ENCODE measurements at regions not wholly inside any gene's neighbourhood (a gene's known extent, or its start where the extent isn't known, plus 50 kb on each side); places are given as distances from the start of the nearest gene placed in this dataset.
A peak's percentile ranks its signal among the peaks of the same experiment; 100 is the strongest.

DNA sequence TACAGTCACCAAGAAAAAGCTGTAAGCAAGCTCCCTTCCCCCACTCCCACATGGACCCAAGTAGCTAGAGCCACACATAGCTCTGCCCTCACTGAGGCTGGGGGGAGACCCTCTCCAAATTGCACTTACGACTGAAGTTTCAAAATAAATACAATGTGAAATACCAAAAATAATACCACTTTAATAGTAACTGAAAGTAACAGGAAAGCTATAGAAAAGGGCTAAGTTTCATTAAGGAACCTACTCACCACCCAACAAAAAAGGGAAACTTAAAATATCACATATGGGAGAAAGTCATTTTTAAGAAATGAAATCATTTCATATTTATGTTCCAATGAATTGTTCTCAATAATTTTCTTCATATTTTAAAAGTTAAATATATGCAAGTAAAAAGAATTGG is 130.4 kb upstream of the UBE2E2 start:
- no peak for DNase-seq (ENCODE audit: low read depth)

DNA sequence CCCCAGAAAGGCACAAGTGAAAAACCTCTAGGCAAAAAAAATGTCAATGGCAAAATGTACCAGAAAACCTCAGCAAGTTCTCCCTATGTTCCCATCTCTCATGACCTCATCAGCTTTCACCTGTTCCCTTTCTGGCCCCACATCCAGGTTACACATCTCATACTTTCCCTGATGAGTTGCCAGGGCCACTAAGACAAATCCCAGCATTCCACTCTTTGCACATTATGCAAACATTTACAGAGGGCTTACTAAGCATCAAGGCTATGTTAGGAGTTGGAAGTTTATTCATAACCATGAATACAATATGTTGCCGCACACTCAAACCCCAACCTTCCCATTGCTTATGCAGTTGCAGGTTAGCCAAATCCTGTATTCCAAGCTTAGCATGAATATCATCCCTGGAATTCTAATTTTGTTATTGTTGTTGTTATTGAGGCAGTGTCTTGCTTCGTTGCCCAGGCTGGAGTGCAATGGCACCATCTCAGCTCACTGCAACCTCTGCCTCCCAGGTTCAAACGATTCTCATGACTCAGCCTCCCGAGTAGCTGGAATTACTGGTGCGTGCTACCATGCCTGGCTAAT is 129.3 kb upstream of the UBE2E2 start:
- DNase-seq (ENCODE audit: low read depth), result no peak
- H3K4me3 ChIP-seq (ENCODE audit: low read length), result no peak overlapping the region
- TF ChIP-seq CTCF (conservative IDR thresholded peaks at IDR 0.05; ENCODE audit: low read depth, low read length), result no peak

More for the DNA sequence above, 130.4 kb upstream of the UBE2E2 start:
- no peak for TF ChIP-seq CTCF (conservative IDR thresholded peaks at IDR 0.05; ENCODE audit: low read depth, low read length)
- no peak overlapping the region for H3K4me3 ChIP-seq (ENCODE audit: low read length)

DNA sequence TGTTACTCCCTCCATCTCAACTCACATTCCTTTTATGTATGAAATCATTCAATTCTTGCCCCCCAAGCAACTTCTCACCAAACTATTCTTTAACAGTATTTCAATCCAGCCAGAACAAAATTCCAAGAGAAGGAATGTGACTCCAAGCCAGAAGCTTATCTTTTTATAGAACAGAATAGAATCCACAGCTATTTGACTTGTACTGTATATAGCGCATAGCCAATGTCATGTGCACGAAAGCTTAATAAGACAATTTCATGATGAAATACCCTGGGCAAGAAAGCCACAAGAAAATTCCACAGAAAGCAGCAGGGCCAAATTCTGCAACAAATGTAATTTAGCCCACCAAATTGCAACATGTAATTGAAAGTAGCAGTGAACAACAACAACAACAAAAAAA is 127.6 kb upstream of the UBE2E2 start:
- peak; percentile 91 for DNase-seq (ENCODE audit: low read depth)
- TF ChIP-seq CTCF (conservative IDR thresholded peaks at IDR 0.05; ENCODE audit: low read depth, low read length), result no peak
- no peak overlapping the region for H3K4me3 ChIP-seq (ENCODE audit: low read length)

- no peak overlapping the region for H3K4me3 ChIP-seq (ENCODE audit: low read length)
- DNase-seq (ENCODE audit: low read depth), result no peak
- TF ChIP-seq CTCF (conservative IDR thresholded peaks at IDR 0.05; ENCODE audit: low read depth, low read length), result no peak
Measured at GRCh38 chr3:23076437-23076836, 126.7 kb upstream of the UBE2E2 start.

GRCh38 chr3:23077126-23077525 is 126.0 kb upstream of the UBE2E2 start:
- DNase-seq (ENCODE audit: low read depth), result no peak

GRCh38 chr3:23078735-23079134 is 124.4 kb upstream of the UBE2E2 start:
- DNase-seq (ENCODE audit: low read depth), result no peak
- no peak for TF ChIP-seq CTCF (conservative IDR thresholded peaks at IDR 0.05; ENCODE audit: low read depth, low read length)
- H3K4me3 ChIP-seq (ENCODE audit: low read length), result no peak overlapping the region

More at GRCh38 chr3:23077126-23077525, 126.0 kb upstream of the UBE2E2 start:
- no peak overlapping the region for H3K4me3 ChIP-seq (ENCODE audit: low read length)
- TF ChIP-seq CTCF (conservative IDR thresholded peaks at IDR 0.05; ENCODE audit: low read depth, low read length), result no peak

DNA sequence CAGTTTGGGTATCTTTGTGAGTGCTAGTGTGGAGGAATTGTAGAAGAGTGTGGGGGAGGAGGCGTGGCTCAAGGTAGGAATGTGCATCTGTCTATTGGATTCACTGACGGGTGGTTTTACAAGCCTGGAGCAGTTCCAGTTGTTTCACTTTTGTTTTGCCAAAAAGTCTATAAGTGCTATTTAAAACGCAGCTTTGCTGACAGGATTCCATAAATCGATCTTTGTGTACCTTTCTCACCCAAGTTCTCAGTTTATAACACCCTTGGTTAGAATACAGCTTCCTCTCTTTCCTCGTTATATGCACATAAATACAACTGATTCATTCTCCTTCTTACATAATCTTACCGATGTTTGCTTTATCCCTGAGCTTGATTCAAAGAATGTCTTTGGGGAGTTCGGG is 123.2 kb upstream of the UBE2E2 start:
- TF ChIP-seq CTCF (conservative IDR thresholded peaks at IDR 0.05; ENCODE audit: low read depth, low read length), result no peak
- no peak for DNase-seq (ENCODE audit: low read depth)
- no peak overlapping the region for H3K4me3 ChIP-seq (ENCODE audit: low read length)
